Bronchial epithelial cell (primary cell): ENCODE measurements at regions not wholly inside any gene's neighbourhood (a gene's known extent, or its start where the extent isn't known, plus 50 kb on each side); places are given as distances from the start of the nearest gene placed in this dataset.
"Not testable (repeated sequence)": the region's sequence is repeated elsewhere in the genome, so short reads cannot be mapped to it uniquely, and the experiment has no call there.

ENCODE experiments used
- DNase-seq: peaks from one replicate; pipeline ENCODE4 v3.0.0-alpha.2; 2010; ENCODE audit warnings: low read depth
- FAIRE-seq: peaks from 2 replicates; lab custom pipeline; 2011; peaks lifted over from hg19 to GRCh38; lab: Jason Lieb, UNC
- H3K27me3 ChIP-seq: 2 replicates; pipeline ENCODE4 v1.5.1; 2011; ENCODE audit warnings: low read length; ENCODE audit not compliant: control insufficient read depth, insufficient read depth
- H3K36me3 ChIP-seq: 2 replicates; pipeline ENCODE4 v1.5.1; 2011; ENCODE audit warnings: low read length; ENCODE audit not compliant: control insufficient read depth, insufficient read depth
- H3K4me3 ChIP-seq: 2 replicates; pipeline ENCODE4 v1.5.1; 2011; ENCODE audit warnings: mild to moderate bottlenecking, low read depth, low read length, control low read depth
- TF ChIP-seq, protein P1 (sequence below): IDR thresholded peaks from 2 replicates; pipeline ENCODE4 v1.5.1; 2011; ENCODE audit warnings: mild to moderate bottlenecking, moderate library complexity, low read length, control low read depth, inconsistent platforms; ENCODE audit not compliant: insufficient read depth, severe bottlenecking

DNA sequence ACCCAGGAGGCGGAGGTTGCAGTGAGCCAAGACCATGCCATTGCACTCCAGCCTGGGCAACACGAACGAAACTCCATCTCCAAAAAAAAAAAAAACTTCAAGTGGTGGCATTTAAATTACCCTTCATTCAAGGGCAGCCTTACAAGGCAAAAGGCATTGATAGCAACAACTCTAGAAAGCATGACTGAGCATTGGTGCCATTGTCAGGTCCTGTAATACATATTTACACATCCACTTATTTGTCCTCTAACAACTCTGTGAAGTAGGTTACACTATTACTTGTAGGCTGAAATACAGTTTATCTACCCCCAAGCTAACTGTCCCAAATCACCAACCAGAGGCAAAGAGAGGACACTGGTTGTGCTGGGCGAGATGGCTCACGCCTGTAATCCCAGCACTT, 52.7 kb upstream of the LARP1 start:
- TF ChIP-seq, protein P1, sequence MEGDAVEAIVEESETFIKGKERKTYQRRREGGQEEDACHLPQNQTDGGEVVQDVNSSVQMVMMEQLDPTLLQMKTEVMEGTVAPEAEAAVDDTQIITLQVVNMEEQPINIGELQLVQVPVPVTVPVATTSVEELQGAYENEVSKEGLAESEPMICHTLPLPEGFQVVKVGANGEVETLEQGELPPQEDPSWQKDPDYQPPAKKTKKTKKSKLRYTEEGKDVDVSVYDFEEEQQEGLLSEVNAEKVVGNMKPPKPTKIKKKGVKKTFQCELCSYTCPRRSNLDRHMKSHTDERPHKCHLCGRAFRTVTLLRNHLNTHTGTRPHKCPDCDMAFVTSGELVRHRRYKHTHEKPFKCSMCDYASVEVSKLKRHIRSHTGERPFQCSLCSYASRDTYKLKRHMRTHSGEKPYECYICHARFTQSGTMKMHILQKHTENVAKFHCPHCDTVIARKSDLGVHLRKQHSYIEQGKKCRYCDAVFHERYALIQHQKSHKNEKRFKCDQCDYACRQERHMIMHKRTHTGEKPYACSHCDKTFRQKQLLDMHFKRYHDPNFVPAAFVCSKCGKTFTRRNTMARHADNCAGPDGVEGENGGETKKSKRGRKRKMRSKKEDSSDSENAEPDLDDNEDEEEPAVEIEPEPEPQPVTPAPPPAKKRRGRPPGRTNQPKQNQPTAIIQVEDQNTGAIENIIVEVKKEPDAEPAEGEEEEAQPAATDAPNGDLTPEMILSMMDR = no peak
- DNase-seq (no peak), FAIRE-seq (no peak)
- Histone ChIP-seq H3K4me3 (no peak overlapping the region), H3K27me3 (no peaks in the 10 kb centered on the region), H3K36me3 (no peaks in the 10 kb centered on the region)

GRCh38 chr5:154701725-154702124, 53.5 kb upstream of the LARP1 start:
- FAIRE-seq, H3K36me3 ChIP-seq, H3K4me3 ChIP-seq, H3K27me3 ChIP-seq, DNase-seq: not testable (repeated sequence)

DNA sequence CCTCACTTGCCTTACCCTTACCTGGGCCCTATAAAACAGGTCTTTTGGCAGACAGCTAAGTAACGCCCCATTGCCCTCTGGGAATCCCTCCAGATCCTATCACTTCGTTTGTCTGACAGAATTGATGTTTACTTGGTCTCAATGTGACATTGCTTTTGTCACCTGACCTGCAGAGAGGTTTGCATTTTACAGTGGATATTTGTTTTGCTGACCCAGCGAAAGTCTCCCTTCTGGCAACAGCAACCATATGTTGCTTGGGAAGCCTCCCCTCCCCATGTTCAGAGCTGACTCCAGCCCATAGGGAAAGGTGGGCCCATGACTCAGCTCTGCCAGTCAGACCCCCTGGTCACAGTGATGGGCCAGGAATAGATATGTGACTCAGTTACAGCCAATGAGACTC, 54.0 kb upstream of the LARP1 start:
- Histone ChIP-seq H3K4me3 (no peak overlapping the region), H3K27me3 (no peaks in the 10 kb centered on the region), H3K36me3 (no peaks in the 10 kb centered on the region)
- FAIRE-seq = no peak
- TF ChIP-seq, protein P1 = no peak
- DNase-seq = no peak

- not testable (repeated sequence) for H3K36me3 ChIP-seq, FAIRE-seq, DNase-seq, H3K27me3 ChIP-seq, H3K4me3 ChIP-seq
Measured at GRCh38 chr5:154700289-154700928, 54.8 kb upstream of the LARP1 start.

GRCh38 chr5:154698763-154699162, 56.4 kb upstream of the LARP1 start:
- TF ChIP-seq, protein P1 = no peak

DNA sequence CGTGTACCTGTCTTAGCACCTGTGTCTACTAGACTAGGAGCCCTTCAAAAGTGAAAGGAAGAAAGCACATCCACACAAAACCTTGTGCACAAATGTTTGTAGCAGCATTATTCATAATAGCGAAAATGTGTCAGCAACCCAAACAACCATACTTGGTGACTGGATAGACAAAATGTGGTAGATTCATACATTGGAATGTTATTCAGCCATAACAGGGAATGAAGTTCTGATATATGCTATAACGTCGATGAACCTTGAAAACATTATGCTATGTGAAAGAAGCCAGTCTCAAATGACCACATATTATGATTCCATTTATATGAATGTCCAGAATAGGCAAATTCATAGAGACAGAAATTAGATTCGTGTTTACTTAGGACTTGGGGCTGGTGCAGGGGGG, 57.8 kb upstream of the LARP1 start:
- no peak overlapping the region for H3K4me3 ChIP-seq
- no peak for DNase-seq
- FAIRE-seq = no peak
- no peaks in the 10 kb centered on the region for H3K27me3 ChIP-seq
- TF ChIP-seq, protein P1 = no peak
- H3K36me3 ChIP-seq = no peaks in the 10 kb centered on the region

More at GRCh38 chr5:154698763-154699162, 56.4 kb upstream of the LARP1 start:
- no peak for DNase-seq
- no peak for FAIRE-seq
- H3K27me3 ChIP-seq = no peaks in the 10 kb centered on the region
- no peak overlapping the region for H3K4me3 ChIP-seq
- no peaks in the 10 kb centered on the region for H3K36me3 ChIP-seq

GRCh38 chr5:154696891-154697290, 58.3 kb upstream of the LARP1 start:
- Histone ChIP-seq H3K4me3 (no peak overlapping the region), H3K36me3 (no peaks in the 10 kb centered on the region), H3K27me3 (no peaks in the 10 kb centered on the region)
- DNase-seq (no peak), FAIRE-seq (no peak)
- TF ChIP-seq, protein P1 = no peak
